GM12878 (cell line): ENCODE measurements at regions not wholly inside any gene's neighbourhood (a gene's known extent, or its start where the extent isn't known, plus 50 kb on each side); places are given as distances from the start of the nearest gene placed in this dataset.

Source experiments
- ATAC-seq: fragments of 200-7000 bp; cut with Tn5 transposase; 3 replicates; pipeline ENCODE4 v1.9.1; 2020; ENCODE audit warnings: mild to moderate bottlenecking, moderate library complexity
- BruUV-seq: library from RNA; stranded (reverse); fragments of 400-500 nt; replicated peaks from 2 replicates; lab custom pipeline; 2021; lab: Mats Ljungman, UMichigan
- CTCF ChIA-PET: fragments of 300-600 bp; sonication (Branson Sonifier 250); formaldehyde crosslinking; extraction: SDS; loops from one replicate; lab custom pipeline; 2021; ENCODE audit warnings: inconsistent platforms; lab: Yijun Ruan, JAX
- POLR2A ChIA-PET: fragments of 350-600 bp; formaldehyde crosslinking; extraction: SDS; loops from one replicate; lab custom pipeline; 2021; ENCODE audit warnings: inconsistent platforms; lab: Charles Lee
- RAD21 ChIA-PET: fragments of 300-600 bp; sonication (Branson Sonifier 250); formaldehyde crosslinking; loops from one replicate; lab custom pipeline; 2023; ENCODE audit warnings: antibody characterized with exemption; ENCODE audit not compliant: unreplicated experiment; lab: Charles Lee
- SMC1A ChIA-PET: fragments of 300-600 bp; sonication (Branson Sonifier 250); formaldehyde crosslinking; loops from one replicate; lab custom pipeline; 2023; ENCODE audit not compliant: unreplicated experiment, uncharacterized antibody; lab: Charles Lee
- DNase-seq: peaks from one replicate; pipeline ENCODE4 v3.0.0-alpha.2; 2011; ENCODE audit warnings: low read depth, low spot score
- FAIRE-seq: peaks from 3 replicates; lab custom pipeline; 2011; peaks lifted over from hg19 to GRCh38; lab: Jason Lieb, UNC
- H2AFZ ChIP-seq: 2 replicates; pipeline ENCODE4 v1.6.0; 2011; ENCODE audit warnings: low read depth, low read length, control low read depth; ENCODE audit not compliant: control insufficient read depth
- H3K27ac ChIP-seq: 2 replicates; pipeline ENCODE4 v1.5.1; 2011; ENCODE audit warnings: control low read depth; ENCODE audit not compliant: control insufficient read depth, insufficient read depth
- H3K27me3 ChIP-seq, 2 experiments: replicated peaks in 1 of 2; 2 replicates each; pipeline versions ENCODE4 v1.6.0 to v1.6.1; 2011; ENCODE audit warnings: low read length in 1 of 2; ENCODE audit not compliant: control insufficient read depth in 2 of 2, insufficient read depth in 2 of 2
- H3K36me3 ChIP-seq, 2 experiments: 2 replicates each; pipeline ENCODE4 v1.5.1; 2011; ENCODE audit warnings: low read length in 1 of 2; ENCODE audit not compliant: control insufficient read depth in 2 of 2, insufficient read depth in 2 of 2
- H3K4me1 ChIP-seq: 2 replicates; pipeline ENCODE4 v1.6.1; 2011; ENCODE audit warnings: mild to moderate bottlenecking, low read length, moderate library complexity, mixed read lengths; ENCODE audit not compliant: control insufficient read depth, insufficient read depth
- H3K4me2 ChIP-seq: 2 replicates; pipeline ENCODE4 v1.6.0; 2011; ENCODE audit warnings: control low read depth; ENCODE audit not compliant: control insufficient read depth, insufficient read depth
- H3K4me3 ChIP-seq: fragments of 200-600 bp; sonication (generic); 2 replicates; pipeline ENCODE4 v1.5.1; 2016
- H3K79me2 ChIP-seq: 2 replicates; pipeline ENCODE4 v1.6.0; 2011; ENCODE audit warnings: low read length; ENCODE audit not compliant: control insufficient read depth, insufficient read depth
- H3K9ac ChIP-seq: 2 replicates; pipeline ENCODE4 v1.8.0; 2011; ENCODE audit warnings: low read length, control low read depth, mixed read lengths; ENCODE audit not compliant: control insufficient read depth, insufficient read depth
- H3K9me3 ChIP-seq: replicated peaks from 3 replicates; pipeline ENCODE4 v1.5.1; 2011; ENCODE audit warnings: mild to moderate bottlenecking, low read length; ENCODE audit not compliant: control insufficient read depth, insufficient read depth
- H4K20me1 ChIP-seq: 2 replicates; pipeline ENCODE4 v1.6.0; 2011; ENCODE audit not compliant: control insufficient read depth, insufficient read depth
- CBX3 ChIP-seq: fragments of 200-600 bp; sonication (generic); IDR thresholded peaks from 2 replicates; pipeline ENCODE4 v1.6.1; 2016; ENCODE audit warnings: low read depth, borderline replicate concordance
- POLR2AphosphoS2 ChIP-seq: IDR thresholded peaks from 2 replicates; pipeline ENCODE4 v1.6.1; 2011; ENCODE audit warnings: low read depth, mild to moderate bottlenecking, low read length, improper control_type of control experiment, moderate library complexity
- SPI1 ChIP-seq: IDR thresholded peaks from 2 replicates; pipeline ENCODE4 v1.6.1; 2011; ENCODE audit warnings: low read depth, mild to moderate bottlenecking, low read length, moderate library complexity, borderline replicate concordance; ENCODE audit not compliant: insufficient read depth
- STAT3 ChIP-seq: IDR thresholded peaks from 2 replicates; pipeline ENCODE4 v1.6.1; 2011; ENCODE audit warnings: low read depth, low read length, improper control_type of control experiment
- WGBS: methylation state at CpG from one replicate; pipeline ENCODE4 v1.1.6; 2016; ENCODE audit warnings: low lambda C conversion rate; ENCODE audit not compliant: insufficient replicate concordance, insufficient coverage; ENCODE audit errors: missing lambda C conversion rate; 5-methylcytosine and 5-hydroxymethylcytosine counted together
- in situ Hi-C: fragments of 300-500 bp; cut with MboI; formaldehyde crosslinking; loops from 9 replicates; pipeline ENCODE4 v1.14.3; 2018; ENCODE audit warnings: mixed read lengths
- intact Hi-C: fragments of 100-400 bp; cut with micrococcal nuclease; formaldehyde crosslinking; loops from one replicate; pipeline ENCODE4 v1.14.2; 2022; ENCODE audit not compliant: unreplicated experiment
- TF ChIP-seq, protein P1 (sequence below): IDR thresholded peaks from 2 replicates; pipeline ENCODE4 v1.6.1; 2012; ENCODE audit warnings: mild to moderate bottlenecking, low read depth, low read length

GRCh38 chr2:8577573-8577972 lies 104.3 kb upstream of the ID2 start:
- Histone ChIP-seq H3K4me2 (no peak overlapping the region), H3K79me2 (no peaks in the 10 kb centered on the region), H3K36me3 (no peaks in the 10 kb centered on the region), H3K4me3 (no peak overlapping the region), H3K27me3 (no peaks in the 10 kb centered on the region), H2AFZ (no peak overlapping the region), H3K9me3 (no peaks in the 10 kb centered on the region), H3K9ac (no peak overlapping the region), H4K20me1 (no peaks in the 10 kb centered on the region), H3K27ac (no peak overlapping the region), H3K4me1 (peaks cover 40% of the 10 kb centered on the region)
- TF ChIP-seq POLR2AphosphoS2 (no peak), SPI1 (no peak), STAT3 (no peak), CBX3 (no peak)
- TF ChIP-seq, protein P1, sequence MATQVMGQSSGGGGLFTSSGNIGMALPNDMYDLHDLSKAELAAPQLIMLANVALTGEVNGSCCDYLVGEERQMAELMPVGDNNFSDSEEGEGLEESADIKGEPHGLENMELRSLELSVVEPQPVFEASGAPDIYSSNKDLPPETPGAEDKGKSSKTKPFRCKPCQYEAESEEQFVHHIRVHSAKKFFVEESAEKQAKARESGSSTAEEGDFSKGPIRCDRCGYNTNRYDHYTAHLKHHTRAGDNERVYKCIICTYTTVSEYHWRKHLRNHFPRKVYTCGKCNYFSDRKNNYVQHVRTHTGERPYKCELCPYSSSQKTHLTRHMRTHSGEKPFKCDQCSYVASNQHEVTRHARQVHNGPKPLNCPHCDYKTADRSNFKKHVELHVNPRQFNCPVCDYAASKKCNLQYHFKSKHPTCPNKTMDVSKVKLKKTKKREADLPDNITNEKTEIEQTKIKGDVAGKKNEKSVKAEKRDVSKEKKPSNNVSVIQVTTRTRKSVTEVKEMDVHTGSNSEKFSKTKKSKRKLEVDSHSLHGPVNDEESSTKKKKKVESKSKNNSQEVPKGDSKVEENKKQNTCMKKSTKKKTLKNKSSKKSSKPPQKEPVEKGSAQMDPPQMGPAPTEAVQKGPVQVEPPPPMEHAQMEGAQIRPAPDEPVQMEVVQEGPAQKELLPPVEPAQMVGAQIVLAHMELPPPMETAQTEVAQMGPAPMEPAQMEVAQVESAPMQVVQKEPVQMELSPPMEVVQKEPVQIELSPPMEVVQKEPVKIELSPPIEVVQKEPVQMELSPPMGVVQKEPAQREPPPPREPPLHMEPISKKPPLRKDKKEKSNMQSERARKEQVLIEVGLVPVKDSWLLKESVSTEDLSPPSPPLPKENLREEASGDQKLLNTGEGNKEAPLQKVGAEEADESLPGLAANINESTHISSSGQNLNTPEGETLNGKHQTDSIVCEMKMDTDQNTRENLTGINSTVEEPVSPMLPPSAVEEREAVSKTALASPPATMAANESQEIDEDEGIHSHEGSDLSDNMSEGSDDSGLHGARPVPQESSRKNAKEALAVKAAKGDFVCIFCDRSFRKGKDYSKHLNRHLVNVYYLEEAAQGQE, result no peak
- POLR2A ChIA-PET, result interaction anchor here (1.5 kb wide), 1 partner anchor 104 kb away, joined by 9 read pairs; the partner anchor contains the start of gene ID2
- 88% methylated on average over 8 of the region's 8 CpGs for WGBS
- CTCF ChIA-PET, result interaction anchor here (0.6 to 1.6 kb wide), 7 partner anchors 34 to 1663 kb away, joined by 3 to 6 read pairs (median 4); partner anchors contain the start of gene ID2
- SMC1A ChIA-PET, result interaction anchor here (0.8 to 1.6 kb wide), 6 partner anchors 8 to 161 kb away, joined by 3 to 8 read pairs (median 3); no protein-coding TSS in a partner anchor
- intact Hi-C loops, result loop anchor here (5.0 kb wide), 1 partner anchor 50 kb away; no protein-coding TSS in a partner anchor
- RAD21 ChIA-PET, result interaction anchor here (1.1 to 6.8 kb wide), 5 partner anchors 29 to 103 kb away, joined by 4 to 97 read pairs (median 6); partner anchors contain the start of gene ID2
- in situ Hi-C loops, result no loop called here
- FAIRE-seq, result no peak
- BruUV-seq, result no TSS peak
- no peak for DNase-seq
- no peak for ATAC-seq
